ENCODE measurements at regions not wholly inside any gene's neighbourhood (a gene's known extent, or its start where the extent isn't known, plus 50 kb on each side); places are given as distances from the start of the nearest gene placed in this dataset.

DNA sequence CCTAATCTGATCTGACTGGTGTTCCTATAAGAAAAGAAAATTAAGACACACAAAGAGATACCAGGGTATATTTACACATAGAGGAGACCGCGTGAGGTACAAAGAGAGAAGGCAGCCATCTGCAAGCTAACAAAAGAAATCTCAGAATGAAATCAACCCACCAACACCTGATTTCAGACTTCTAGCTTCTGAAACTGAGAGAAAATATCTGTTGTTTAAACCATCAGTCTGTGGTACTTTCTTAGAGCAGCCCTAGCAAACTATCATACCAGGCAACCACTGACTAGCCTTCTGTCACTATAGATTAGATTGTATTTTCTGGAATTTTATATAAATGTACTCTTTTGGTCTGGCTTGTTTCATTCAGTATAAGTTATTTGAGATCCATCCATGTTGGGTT lies 779.3 kb upstream of the ACO1 start:
- DNase-seq (ENCODE audit: low read depth), result no peak
- TF ChIP-seq, protein P1, sequence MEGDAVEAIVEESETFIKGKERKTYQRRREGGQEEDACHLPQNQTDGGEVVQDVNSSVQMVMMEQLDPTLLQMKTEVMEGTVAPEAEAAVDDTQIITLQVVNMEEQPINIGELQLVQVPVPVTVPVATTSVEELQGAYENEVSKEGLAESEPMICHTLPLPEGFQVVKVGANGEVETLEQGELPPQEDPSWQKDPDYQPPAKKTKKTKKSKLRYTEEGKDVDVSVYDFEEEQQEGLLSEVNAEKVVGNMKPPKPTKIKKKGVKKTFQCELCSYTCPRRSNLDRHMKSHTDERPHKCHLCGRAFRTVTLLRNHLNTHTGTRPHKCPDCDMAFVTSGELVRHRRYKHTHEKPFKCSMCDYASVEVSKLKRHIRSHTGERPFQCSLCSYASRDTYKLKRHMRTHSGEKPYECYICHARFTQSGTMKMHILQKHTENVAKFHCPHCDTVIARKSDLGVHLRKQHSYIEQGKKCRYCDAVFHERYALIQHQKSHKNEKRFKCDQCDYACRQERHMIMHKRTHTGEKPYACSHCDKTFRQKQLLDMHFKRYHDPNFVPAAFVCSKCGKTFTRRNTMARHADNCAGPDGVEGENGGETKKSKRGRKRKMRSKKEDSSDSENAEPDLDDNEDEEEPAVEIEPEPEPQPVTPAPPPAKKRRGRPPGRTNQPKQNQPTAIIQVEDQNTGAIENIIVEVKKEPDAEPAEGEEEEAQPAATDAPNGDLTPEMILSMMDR (conservative IDR thresholded peaks at IDR 0.05; ENCODE audit: control insufficient read depth, insufficient read depth, low read depth, low read length), result no peak
- no peak overlapping the region for H3K4me3 ChIP-seq (ENCODE audit: control insufficient read depth, low read depth, low read length)

DNA sequence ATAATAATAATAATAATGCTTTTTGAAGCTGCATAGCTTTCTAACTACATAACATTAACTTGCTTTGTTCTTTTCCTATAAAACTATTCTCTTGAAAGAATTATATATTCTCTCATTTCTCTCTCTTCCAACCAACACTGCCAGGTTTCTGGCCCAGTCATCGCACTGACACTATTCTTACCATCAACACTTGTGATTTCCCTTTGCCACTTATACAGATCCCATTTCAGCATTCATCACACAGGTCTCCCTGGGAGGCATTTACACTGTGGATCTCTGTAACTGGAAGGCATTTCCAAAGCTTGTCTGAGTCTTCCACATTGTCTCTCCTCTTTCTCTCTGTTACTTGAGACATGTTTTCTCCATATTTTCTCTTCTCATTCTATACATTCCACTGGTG lies 777.8 kb upstream of the ACO1 start:
- no peak for DNase-seq (ENCODE audit: low read depth)
- H3K4me3 ChIP-seq (ENCODE audit: control insufficient read depth, low read depth, low read length), result no peak overlapping the region
- TF ChIP-seq, protein P1 (conservative IDR thresholded peaks at IDR 0.05; ENCODE audit: control insufficient read depth, insufficient read depth, low read depth, low read length), result no peak

DNA sequence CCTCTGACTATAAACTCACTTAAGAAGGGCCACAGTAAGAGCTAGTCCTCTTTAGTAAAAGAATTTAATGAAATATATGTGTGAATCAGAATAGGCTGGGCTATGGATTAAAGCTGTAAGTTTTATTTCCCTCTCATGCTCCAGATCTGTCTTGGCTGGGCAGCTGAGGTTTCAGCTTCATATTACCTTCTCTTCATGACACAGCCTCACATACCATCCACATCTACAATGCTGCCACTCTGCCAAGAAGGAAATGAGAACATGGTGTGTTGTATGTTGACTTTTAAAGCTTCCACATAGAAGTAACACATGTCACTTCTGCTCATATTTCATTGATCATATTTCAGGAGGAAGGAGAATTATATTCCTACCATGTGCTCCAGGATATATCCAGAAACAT lies 776.0 kb upstream of the ACO1 start:
- TF ChIP-seq, protein P1 (conservative IDR thresholded peaks at IDR 0.05; ENCODE audit: control insufficient read depth, insufficient read depth, low read depth, low read length), result no peak
- no peak overlapping the region for H3K4me3 ChIP-seq (ENCODE audit: control insufficient read depth, low read depth, low read length)
- DNase-seq (ENCODE audit: low read depth), result peak; percentile 25

DNA sequence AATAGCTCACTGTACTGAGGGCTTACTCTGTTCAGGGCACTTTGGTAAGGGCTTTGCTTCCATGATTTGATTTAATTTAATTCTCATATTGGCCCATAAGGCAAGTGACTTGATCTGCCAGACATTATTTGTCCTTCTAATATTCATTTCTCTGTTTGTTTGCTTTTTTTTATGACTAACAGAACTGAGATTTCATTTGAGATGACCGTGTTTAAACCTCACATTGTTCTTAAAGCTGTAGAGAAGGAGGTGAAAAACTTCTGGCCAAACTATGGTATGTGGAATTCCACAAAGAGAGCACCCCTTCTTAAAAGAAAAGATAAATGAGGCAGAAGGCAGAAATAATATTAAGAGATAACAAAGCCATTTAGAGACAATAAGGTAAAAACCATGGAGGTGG lies 775.6 kb upstream of the ACO1 start:
- DNase-seq (ENCODE audit: low read depth), result no peak
- TF ChIP-seq, protein P1 (conservative IDR thresholded peaks at IDR 0.05; ENCODE audit: control insufficient read depth, insufficient read depth, low read depth, low read length), result no peak
- no peak overlapping the region for H3K4me3 ChIP-seq (ENCODE audit: control insufficient read depth, low read depth, low read length)

DNA sequence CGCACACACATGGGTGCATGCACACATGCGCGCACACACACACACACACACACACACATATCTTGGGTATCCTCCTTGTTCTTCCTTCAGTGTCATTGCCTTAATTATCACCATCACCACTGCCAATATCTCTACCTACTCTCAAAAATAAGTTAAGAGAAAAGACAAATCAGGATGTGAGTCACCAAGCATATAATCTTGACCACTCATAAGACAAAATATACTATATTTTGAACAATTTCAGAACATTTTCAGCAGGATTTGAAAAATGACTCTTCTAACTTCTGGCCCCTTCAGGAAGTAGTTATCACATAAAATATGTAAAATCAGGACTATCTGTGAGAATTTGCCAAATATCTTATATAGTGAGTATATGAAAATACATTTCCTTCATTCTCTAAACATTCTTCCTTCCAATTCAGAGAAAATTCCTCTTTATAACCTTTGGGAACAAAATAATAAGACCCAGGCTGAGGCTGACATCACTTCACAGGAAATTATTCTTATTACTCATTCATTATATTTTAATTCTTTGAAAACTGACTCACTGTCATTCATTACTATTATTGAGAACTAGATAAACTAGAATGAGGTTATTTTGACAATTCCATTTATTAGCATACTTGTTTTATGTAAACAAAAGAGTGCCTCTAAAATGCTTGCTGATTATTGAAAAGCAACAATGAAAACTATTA lies 772.0 kb upstream of the ACO1 start:
- DNase-seq (ENCODE audit: low read depth), result peak; percentile 8
- H3K4me3 ChIP-seq (ENCODE audit: control insufficient read depth, low read depth, low read length), result no peak overlapping the region
- TF ChIP-seq, protein P1 (conservative IDR thresholded peaks at IDR 0.05; ENCODE audit: control insufficient read depth, insufficient read depth, low read depth, low read length), result no peak

DNA sequence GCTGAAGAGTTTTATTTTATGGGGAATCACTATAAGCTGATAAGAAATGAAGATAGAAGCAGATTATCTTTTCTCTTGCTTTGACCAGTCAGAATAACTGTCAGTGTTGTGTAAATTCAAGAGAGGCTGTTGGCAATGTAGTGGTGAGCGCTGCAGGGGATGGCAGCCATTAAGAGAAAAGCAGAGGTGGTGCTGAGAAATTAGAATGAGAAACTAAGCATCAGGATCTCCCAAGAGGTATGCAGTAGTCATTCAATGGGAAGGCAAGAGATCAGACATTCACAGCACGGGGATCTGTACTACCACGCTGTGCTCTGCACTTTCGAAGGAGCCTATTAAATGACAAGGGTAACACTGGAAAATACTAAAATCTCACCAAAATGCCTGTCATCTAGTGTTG lies 768.5 kb upstream of the ACO1 start:
- H3K4me3 ChIP-seq (ENCODE audit: control insufficient read depth, low read depth, low read length), result no peak overlapping the region
- TF ChIP-seq, protein P1 (conservative IDR thresholded peaks at IDR 0.05; ENCODE audit: control insufficient read depth, insufficient read depth, low read depth, low read length), result no peak
- DNase-seq (ENCODE audit: low read depth), result no peak

DNA sequence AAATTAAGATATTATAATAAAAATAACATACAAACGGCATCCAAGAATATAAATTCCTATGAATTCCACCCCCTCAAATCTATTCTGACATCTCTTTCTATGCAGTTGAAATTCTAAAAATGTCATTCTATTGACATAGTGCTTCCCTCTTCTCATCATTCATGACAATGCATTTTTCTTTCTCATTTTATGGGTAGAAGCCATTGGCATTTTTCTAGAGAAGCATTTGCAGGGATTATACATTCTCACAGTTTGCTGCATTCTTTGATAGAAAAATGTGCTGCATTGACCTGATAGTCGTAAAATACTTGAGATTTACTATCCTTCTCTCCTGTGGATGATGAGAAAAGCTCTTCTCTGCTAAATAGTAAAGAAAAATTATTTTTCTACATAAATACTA lies 760.9 kb upstream of the ACO1 start:
- TF ChIP-seq, protein P1 (conservative IDR thresholded peaks at IDR 0.05; ENCODE audit: control insufficient read depth, insufficient read depth, low read depth, low read length), result no peak
- no peak for DNase-seq (ENCODE audit: low read depth)
- no peak overlapping the region for H3K4me3 ChIP-seq (ENCODE audit: control insufficient read depth, low read depth, low read length)
